ENCODE measurements at regions not wholly inside any gene's neighbourhood (a gene's known extent, or its start where the extent isn't known, plus 50 kb on each side); places are given as distances from the start of the nearest gene placed in this dataset.
"Not testable (repeated sequence)": the region's sequence is repeated elsewhere in the genome, so short reads cannot be mapped to it uniquely, and the experiment has no call there.

- no peak for DNase-seq (ENCODE audit: low read depth in 2 of 2)
These were observed 251.8 kb upstream of the DMRT1 start for GRCh38 chr9:589723-590122.

GRCh38 chr9:591292-591691 is 250.2 kb upstream of the DMRT1 start:
- DNase-seq (ENCODE audit: low read depth in 2 of 2): no peak

GRCh38 chr9:592225-592624 is 249.3 kb upstream of the DMRT1 start:
- no peak for DNase-seq (ENCODE audit: low read depth in 2 of 2)

- DNase-seq (ENCODE audit: low read depth in 2 of 2): no peak
These were observed 248.8 kb upstream of the DMRT1 start for GRCh38 chr9:592733-593132.

GRCh38 chr9:593809-594208 is 247.7 kb upstream of the DMRT1 start:
- DNase-seq (ENCODE audit: low read depth in 2 of 2): no peak

GRCh38 chr9:596703-597102 is 244.8 kb upstream of the DMRT1 start:
- DNase-seq (ENCODE audit: low read depth in 2 of 2): no peak

GRCh38 chr9:600006-600405 is 241.5 kb upstream of the DMRT1 start:
- DNase-seq (ENCODE audit: low read depth in 2 of 2): no peak

GRCh38 chr9:602716-603115 is 238.8 kb upstream of the DMRT1 start:
- no peak for DNase-seq (ENCODE audit: low read depth in 2 of 2)

- DNase-seq (ENCODE audit: low read depth in 2 of 2): no peak
These were observed 238.4 kb upstream of the DMRT1 start for GRCh38 chr9:603126-603525.

GRCh38 chr9:607417-607816 is 234.1 kb upstream of the DMRT1 start:
- no peak for DNase-seq (ENCODE audit: low read depth in 2 of 2)

GRCh38 chr9:613771-614347 is 227.6 kb upstream of the DMRT1 start:
- peak; percentile 3 to 6 for DNase-seq (ENCODE audit: low read depth in 2 of 2)

GRCh38 chr9:614431-614830 is 227.1 kb upstream of the DMRT1 start:
- no peak for DNase-seq (ENCODE audit: low read depth in 2 of 2)

GRCh38 chr9:615756-616155 is 225.7 kb upstream of the DMRT1 start:
- no peak for DNase-seq (ENCODE audit: low read depth in 2 of 2)

- no peak for DNase-seq (ENCODE audit: low read depth in 2 of 2)
These were observed 224.8 kb upstream of the DMRT1 start for GRCh38 chr9:616694-617093.

GRCh38 chr9:617445-618085 is 223.9 kb upstream of the DMRT1 start:
- no peak for DNase-seq (ENCODE audit: low read depth in 2 of 2)

GRCh38 chr9:618478-618877 is 223.0 kb upstream of the DMRT1 start:
- DNase-seq (ENCODE audit: low read depth in 2 of 2): no peak

- DNase-seq (ENCODE audit: low read depth in 2 of 2): no peak
These were observed 220.2 kb upstream of the DMRT1 start for GRCh38 chr9:621201-621855.

GRCh38 chr9:624935-625500 is 216.5 kb upstream of the DMRT1 start:
- DNase-seq (ENCODE audit: low read depth in 2 of 2): no peak

- no peak for DNase-seq (ENCODE audit: low read depth in 2 of 2)
These were observed 215.9 kb upstream of the DMRT1 start for GRCh38 chr9:625613-626012.

GRCh38 chr9:626114-626513 is 215.4 kb upstream of the DMRT1 start:
- DNase-seq (ENCODE audit: low read depth in 2 of 2): not testable (repeated sequence)

- no peak for DNase-seq (ENCODE audit: low read depth in 2 of 2)
These were observed 214.9 kb upstream of the DMRT1 start for GRCh38 chr9:626596-626995.

- DNase-seq (ENCODE audit: low read depth in 2 of 2): no peak
These were observed 214.0 kb upstream of the DMRT1 start for GRCh38 chr9:627336-627970.

GRCh38 chr9:629146-629545 is 212.4 kb upstream of the DMRT1 start:
- no peak for DNase-seq (ENCODE audit: low read depth in 2 of 2)
